Smooth muscle cell (in vitro differentiated cells): ENCODE measurements at regions not wholly inside any gene's neighbourhood (a gene's known extent, or its start where the extent isn't known, plus 50 kb on each side); places are given as distances from the start of the nearest gene placed in this dataset.

Source experiments
- DNase-seq: peaks from one replicate; lab custom pipeline; 2025; ENCODE audit not compliant: unreplicated experiment; lab: John Stamatoyannopoulos, UW
- H2AFZ ChIP-seq: fragments of 200-600 bp; sonication (generic); 2 replicates; pipeline ENCODE4 v1.6.0; 2016; ENCODE audit warnings: antibody characterized with exemption, low read depth, mild to moderate bottlenecking
- H3F3A ChIP-seq: fragments of 200-600 bp; sonication (generic); 2 replicates; pipeline ENCODE4 v1.6.0; 2017; ENCODE audit warnings: antibody characterized with exemption, low read depth
- H3K27ac ChIP-seq: fragments of 200-600 bp; sonication (generic); 2 replicates; pipeline ENCODE4 v1.5.1; 2016; ENCODE audit warnings: low read depth, mild to moderate bottlenecking
- H3K27me3 ChIP-seq: fragments of 200-600 bp; sonication (generic); 2 replicates; pipeline ENCODE4 v1.6.1; 2016; ENCODE audit warnings: low read depth, mild to moderate bottlenecking
- H3K36me3 ChIP-seq: fragments of 200-600 bp; sonication (generic); 2 replicates; pipeline ENCODE4 v1.5.1; 2016; ENCODE audit warnings: low read depth
- H3K4me1 ChIP-seq: fragments of 200-600 bp; sonication (generic); 2 replicates; pipeline ENCODE4 v1.5.1; 2016; ENCODE audit warnings: low read depth
- H3K4me2 ChIP-seq: fragments of 200-600 bp; sonication (generic); 2 replicates; pipeline ENCODE4 v1.6.0; 2016; ENCODE audit warnings: mild to moderate bottlenecking
- H3K4me3 ChIP-seq: fragments of 200-600 bp; sonication (generic); 2 replicates; pipeline ENCODE4 v1.5.1; 2016; ENCODE audit warnings: mild to moderate bottlenecking
- H3K79me2 ChIP-seq: fragments of 200-600 bp; sonication (generic); 2 replicates; pipeline ENCODE4 v1.6.0; 2016; ENCODE audit warnings: low read depth, mild to moderate bottlenecking
- H3K9ac ChIP-seq: fragments of 200-600 bp; sonication (generic); 2 replicates; pipeline ENCODE4 v1.6.0; 2016; ENCODE audit warnings: low read depth
- H3K9me3 ChIP-seq: fragments of 200-600 bp; sonication (generic); replicated peaks from 2 replicates; pipeline ENCODE4 v1.5.1; 2016; ENCODE audit warnings: low read depth
- H4K20me1 ChIP-seq: fragments of 200-600 bp; sonication (generic); 2 replicates; pipeline ENCODE4 v1.6.0; 2016; ENCODE audit warnings: low read depth
- WGBS: methylation state at CpG from one replicate; pipeline ENCODE4 v1.1.7; 2016; ENCODE audit warnings: low lambda C conversion rate; 5-methylcytosine and 5-hydroxymethylcytosine counted together
- TF ChIP-seq, protein P1 (sequence below): fragments of 200-600 bp; sonication (generic); IDR thresholded peaks from 2 replicates; pipeline ENCODE4 v1.5.1; 2017; ENCODE audit warnings: borderline replicate concordance, mild to moderate bottlenecking, antibody characterized with exemption; ENCODE audit not compliant: insufficient read depth, poor library complexity, severe bottlenecking

DNA sequence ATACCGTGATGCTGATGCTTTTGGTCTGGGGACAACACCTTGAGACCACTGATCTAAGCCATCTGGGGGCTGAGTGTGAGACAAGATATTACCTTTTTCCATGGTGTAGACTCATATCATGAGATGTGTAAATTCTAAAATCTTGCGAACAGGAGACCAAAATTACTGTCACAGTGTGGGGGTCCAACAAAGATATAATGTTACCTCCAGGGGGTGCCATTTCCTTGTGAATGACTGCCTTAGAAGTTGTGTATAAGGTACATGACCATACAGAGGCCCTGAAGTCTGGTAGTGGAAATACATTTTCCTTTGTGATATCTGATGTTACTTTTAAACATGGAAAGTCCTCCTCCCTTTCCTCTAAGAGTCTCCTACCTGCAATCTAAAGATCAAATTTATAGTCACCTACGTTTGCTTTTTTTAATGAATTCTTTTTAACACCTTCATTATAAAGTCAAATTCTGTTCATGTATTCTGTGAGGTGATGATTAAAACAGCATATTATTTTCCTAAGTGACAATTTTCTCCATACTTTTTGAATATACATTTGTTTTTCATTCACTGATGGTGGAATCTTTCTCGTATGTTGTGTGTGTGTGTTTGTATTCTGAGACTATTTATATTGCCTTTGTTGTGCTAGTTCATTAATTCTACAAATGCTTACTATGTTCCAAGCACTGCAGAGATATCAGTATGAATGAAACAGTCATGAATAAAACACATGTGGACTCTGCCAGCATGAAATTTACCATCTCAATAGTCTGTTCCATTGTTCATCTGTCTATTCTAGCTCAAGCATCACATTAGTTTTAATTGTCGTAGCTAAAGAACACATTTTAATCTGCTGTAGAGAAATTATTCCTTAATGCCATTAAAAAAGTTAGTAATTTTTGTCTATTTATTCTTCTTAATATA, 113.7 kb downstream of the RFC3 start:
- Histone ChIP-seq H3K27ac (no peak overlapping the region), H3K9ac (no peak overlapping the region), H3K9me3 (no peaks in the 10 kb centered on the region), H3K79me2 (no peaks in the 10 kb centered on the region), H3K4me3 (no peak overlapping the region), H3K4me1 (no peaks in the 10 kb centered on the region), H3K36me3 (no peaks in the 10 kb centered on the region), H2AFZ (no peak overlapping the region), H3K27me3 (no peaks in the 10 kb centered on the region), H3F3A (no peaks in the 10 kb centered on the region), H4K20me1 (no peaks in the 10 kb centered on the region), H3K4me2 (no peak overlapping the region)
- DNase-seq = no peak
- 85% methylated on average over 5 of the region's 5 CpGs for WGBS
- TF ChIP-seq, protein P1, sequence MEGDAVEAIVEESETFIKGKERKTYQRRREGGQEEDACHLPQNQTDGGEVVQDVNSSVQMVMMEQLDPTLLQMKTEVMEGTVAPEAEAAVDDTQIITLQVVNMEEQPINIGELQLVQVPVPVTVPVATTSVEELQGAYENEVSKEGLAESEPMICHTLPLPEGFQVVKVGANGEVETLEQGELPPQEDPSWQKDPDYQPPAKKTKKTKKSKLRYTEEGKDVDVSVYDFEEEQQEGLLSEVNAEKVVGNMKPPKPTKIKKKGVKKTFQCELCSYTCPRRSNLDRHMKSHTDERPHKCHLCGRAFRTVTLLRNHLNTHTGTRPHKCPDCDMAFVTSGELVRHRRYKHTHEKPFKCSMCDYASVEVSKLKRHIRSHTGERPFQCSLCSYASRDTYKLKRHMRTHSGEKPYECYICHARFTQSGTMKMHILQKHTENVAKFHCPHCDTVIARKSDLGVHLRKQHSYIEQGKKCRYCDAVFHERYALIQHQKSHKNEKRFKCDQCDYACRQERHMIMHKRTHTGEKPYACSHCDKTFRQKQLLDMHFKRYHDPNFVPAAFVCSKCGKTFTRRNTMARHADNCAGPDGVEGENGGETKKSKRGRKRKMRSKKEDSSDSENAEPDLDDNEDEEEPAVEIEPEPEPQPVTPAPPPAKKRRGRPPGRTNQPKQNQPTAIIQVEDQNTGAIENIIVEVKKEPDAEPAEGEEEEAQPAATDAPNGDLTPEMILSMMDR = peak; percentile 62

DNA sequence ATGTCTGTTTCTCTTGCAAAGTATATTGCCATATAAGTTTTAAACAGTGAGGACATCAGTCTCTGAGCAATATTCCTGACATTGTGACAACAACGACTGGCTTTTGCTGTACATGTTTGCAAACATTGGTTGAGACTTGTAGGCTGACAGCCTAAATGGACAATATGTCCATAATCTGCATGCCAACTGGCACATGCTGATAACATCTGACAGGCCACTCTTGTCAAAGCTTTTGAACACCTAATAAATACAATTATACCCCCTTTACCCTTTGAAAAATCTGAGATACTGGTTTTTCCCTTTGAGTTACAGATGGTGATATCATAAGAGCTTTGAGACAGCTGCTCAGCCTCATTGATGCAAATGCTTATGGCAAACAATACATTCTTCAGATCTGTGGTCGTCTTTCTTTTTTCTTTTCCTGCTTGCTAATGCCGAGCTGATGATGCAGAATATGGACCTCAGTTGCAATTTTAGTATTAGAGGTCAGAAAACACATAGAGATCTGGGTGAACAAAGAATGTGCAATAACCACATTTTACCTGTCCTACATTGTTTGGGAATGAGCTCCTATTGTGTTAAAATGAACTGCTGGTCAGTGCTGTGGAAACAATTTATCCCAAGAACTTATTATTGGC, 114.9 kb downstream of the RFC3 start:
- Histone ChIP-seq H2AFZ (peak overlapping the region; percentile 43), H3K27me3 (no peaks in the 10 kb centered on the region), H3K79me2 (no peaks in the 10 kb centered on the region), H3K4me3 (no peak overlapping the region), H4K20me1 (no peaks in the 10 kb centered on the region), H3K9ac (no peak overlapping the region), H3K27ac (peak overlapping the region; percentile 54), H3F3A (no peaks in the 10 kb centered on the region), H3K36me3 (no peaks in the 10 kb centered on the region), H3K4me1 (no peaks in the 10 kb centered on the region), H3K4me2 (peak overlapping the region; percentile 21), H3K9me3 (no peaks in the 10 kb centered on the region)
- WGBS = 29% methylated on average over 3 of the region's 3 CpGs
- no peak for DNase-seq
- TF ChIP-seq, protein P1 = no peak

DNA sequence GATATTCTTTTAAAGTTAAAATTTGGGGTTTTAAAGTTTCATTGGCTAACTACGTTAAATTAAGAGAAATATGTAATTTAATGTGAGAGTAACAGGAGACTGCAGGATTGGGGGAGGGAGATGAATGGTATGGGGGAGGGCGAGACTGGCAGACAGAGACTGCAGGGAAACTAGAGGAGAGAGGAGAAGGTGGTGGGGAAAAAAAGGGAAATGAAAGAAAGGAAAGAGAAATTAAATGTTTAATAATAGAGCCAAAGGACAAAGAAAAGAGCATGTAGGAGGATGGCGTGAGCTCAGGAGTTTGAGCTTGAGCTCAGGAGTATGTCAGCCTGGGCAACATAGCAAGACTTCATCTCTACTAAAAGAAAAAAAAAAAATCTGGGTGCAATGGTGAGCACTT, 115.9 kb downstream of the RFC3 start:
- H3K9me3 ChIP-seq = no peaks in the 10 kb centered on the region
- H3K4me3 ChIP-seq = no peak overlapping the region
- H3K27me3 ChIP-seq = no peaks in the 10 kb centered on the region
- 77% methylated on average over 3 of the region's 3 CpGs for WGBS
- peak overlapping the region; percentile 23 for H3K27ac ChIP-seq
- H2AFZ ChIP-seq = no peak overlapping the region
- no peaks in the 10 kb centered on the region for H3F3A ChIP-seq
- no peaks in the 10 kb centered on the region for H3K4me1 ChIP-seq
- H3K4me2 ChIP-seq = no peak overlapping the region
- H3K9ac ChIP-seq = no peak overlapping the region
- DNase-seq = no peak
- H3K36me3 ChIP-seq = no peaks in the 10 kb centered on the region
- H3K79me2 ChIP-seq = no peaks in the 10 kb centered on the region
- no peaks in the 10 kb centered on the region for H4K20me1 ChIP-seq
- TF ChIP-seq, protein P1 = no peak

DNA sequence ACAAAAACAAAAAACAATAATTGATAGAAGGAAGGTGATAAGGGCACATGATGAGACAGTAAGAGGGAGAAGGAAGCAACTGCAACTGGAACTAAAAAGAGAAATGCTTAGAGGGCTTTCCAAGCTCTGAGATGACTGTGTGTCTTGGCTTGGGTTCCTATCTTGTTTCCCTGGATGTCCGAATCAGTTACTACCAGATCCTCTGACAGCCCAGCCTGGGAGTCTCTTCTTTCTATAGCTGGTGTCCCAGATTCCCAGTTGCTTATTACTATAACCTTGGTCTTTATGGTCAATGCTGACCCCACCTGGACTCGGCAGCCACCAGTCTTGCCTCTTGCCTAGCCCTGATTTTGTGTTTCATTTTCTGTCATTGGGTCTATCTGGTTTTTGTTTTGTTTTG, 116.4 kb downstream of the RFC3 start:
- no peaks in the 10 kb centered on the region for H3K4me1 ChIP-seq
- no peak for DNase-seq
- H4K20me1 ChIP-seq = no peaks in the 10 kb centered on the region
- no peaks in the 10 kb centered on the region for H3K36me3 ChIP-seq
- TF ChIP-seq, protein P1 = no peak
- WGBS = 91% methylated on average over 2 of the region's 2 CpGs
- no peak overlapping the region for H3K27ac ChIP-seq
- H3K27me3 ChIP-seq = no peaks in the 10 kb centered on the region
- H2AFZ ChIP-seq = no peak overlapping the region
- H3K9me3 ChIP-seq = no peaks in the 10 kb centered on the region
- no peaks in the 10 kb centered on the region for H3F3A ChIP-seq
- H3K4me2 ChIP-seq = no peak overlapping the region
- H3K4me3 ChIP-seq = no peak overlapping the region
- H3K9ac ChIP-seq = no peak overlapping the region
- H3K79me2 ChIP-seq = no peaks in the 10 kb centered on the region
